Activated CD8-positive, alpha-beta memory T cell treated with anti-CD3 and anti-CD28 coated beads, Interleukin-2, amount 50 U/mL, for 48 hours (primary cell): ENCODE measurements at regions not wholly inside any gene's neighbourhood (a gene's known extent, or its start where the extent isn't known, plus 50 kb on each side); places are given as distances from the start of the nearest gene placed in this dataset.
"Not testable (repeated sequence)": the region's sequence is repeated elsewhere in the genome, so short reads cannot be mapped to it uniquely, and the experiment has no call there.

Experiments
- DNase-seq: peaks from one replicate; pipeline ENCODE4 v3.0.0-alpha.2; 2020

GRCh38 chr6:18595774-18596530 lies 208.8 kb downstream of the RNF144B start:
- DNase-seq: peak; percentile 62

- no peak for DNase-seq
These were observed 209.3 kb downstream of the RNF144B start for GRCh38 chr6:18596531-18596835.

GRCh38 chr6:18598551-18599264 lies 211.6 kb downstream of the RNF144B start:
- DNase-seq: no peak

GRCh38 chr6:18600255-18600654 lies 213.1 kb downstream of the RNF144B start:
- DNase-seq: no peak

- no peak for DNase-seq
These were observed 214.4 kb downstream of the RNF144B start for GRCh38 chr6:18601516-18602020.

- DNase-seq: no peak
These were observed 215.8 kb downstream of the RNF144B start for GRCh38 chr6:18602931-18603330.

- DNase-seq: no peak
These were observed 216.2 kb downstream of the RNF144B start for GRCh38 chr6:18603361-18603760.

- no peak for DNase-seq
These were observed 218.7 kb downstream of the RNF144B start for GRCh38 chr6:18605841-18606240.

- DNase-seq: no peak
These were observed 222.6 kb downstream of the RNF144B start for GRCh38 chr6:18609715-18610114.

GRCh38 chr6:18613319-18613925 lies 226.3 kb downstream of the RNF144B start:
- no peak for DNase-seq

GRCh38 chr6:18629571-18629970 lies 242.4 kb downstream of the RNF144B start:
- no peak for DNase-seq

- DNase-seq: no peak
These were observed 245.7 kb downstream of the RNF144B start for GRCh38 chr6:18632670-18633410.

- DNase-seq: no peak
These were observed 247.8 kb downstream of the RNF144B start for GRCh38 chr6:18634912-18635311.

GRCh38 chr6:18640134-18640533 lies 253.0 kb downstream of the RNF144B start:
- DNase-seq: no peak

GRCh38 chr6:18640754-18641153 lies 253.6 kb downstream of the RNF144B start:
- DNase-seq: no peak

- DNase-seq: no peak
These were observed 267.7 kb downstream of the RNF144B start for GRCh38 chr6:18654821-18655220.

- no peak for DNase-seq
These were observed 269.4 kb downstream of the RNF144B start for GRCh38 chr6:18656506-18656905.

GRCh38 chr6:18659994-18660393 lies 272.8 kb downstream of the RNF144B start:
- DNase-seq: not testable (repeated sequence)

- no peak for DNase-seq
These were observed 275.9 kb downstream of the RNF144B start for GRCh38 chr6:18663011-18663410.

- DNase-seq: no peak
These were observed 277.3 kb downstream of the RNF144B start for GRCh38 chr6:18664401-18664800.

- DNase-seq: no peak
These were observed 280.5 kb downstream of the RNF144B start for GRCh38 chr6:18667612-18668011.

GRCh38 chr6:18668994-18669393 lies 281.8 kb downstream of the RNF144B start:
- no peak for DNase-seq

- DNase-seq: no peak
These were observed 285.7 kb downstream of the RNF144B start for GRCh38 chr6:18672852-18673251.
